Epithelial cell of esophagus (primary cell): ENCODE measurements at regions not wholly inside any gene's neighbourhood (a gene's known extent, or its start where the extent isn't known, plus 50 kb on each side); places are given as distances from the start of the nearest gene placed in this dataset.
"Not testable (repeated sequence)": the region's sequence is repeated elsewhere in the genome, so short reads cannot be mapped to it uniquely, and the experiment has no call there.

Experiments used
- DNase-seq: peaks from one replicate; pipeline ENCODE4 v3.0.0; 2010; ENCODE audit warnings: low read depth
- H3K4me3 ChIP-seq: 2 replicates; pipeline ENCODE4 v1.5.1; 2011; ENCODE audit warnings: mild to moderate bottlenecking, low read length, control low read depth
- CTCF ChIP-seq: IDR thresholded peaks from 2 replicates; pipeline ENCODE4 v1.5.1; 2011; ENCODE audit warnings: low read depth, mild to moderate bottlenecking, low read length, control low read depth, inconsistent platforms; ENCODE audit not compliant: insufficient read depth; ENCODE audit errors: missing control alignments

- no peak overlapping the region for H3K4me3 ChIP-seq
- no peak for DNase-seq
- TF ChIP-seq CTCF, result no peak
These were observed 178.8 kb downstream of the MC4R start for GRCh38 chr18:60193780-60194179.

GRCh38 chr18:60191926-60192325 lies 180.6 kb downstream of the MC4R start:
- TF ChIP-seq CTCF, result no peak
- no peak for DNase-seq
- no peak overlapping the region for H3K4me3 ChIP-seq

GRCh38 chr18:60189856-60190255 lies 182.7 kb downstream of the MC4R start:
- no peak for DNase-seq
- TF ChIP-seq CTCF, result no peak
- no peak overlapping the region for H3K4me3 ChIP-seq

GRCh38 chr18:60188958-60189357 lies 183.6 kb downstream of the MC4R start:
- TF ChIP-seq CTCF, result no peak
- no peak overlapping the region for H3K4me3 ChIP-seq
- no peak for DNase-seq

GRCh38 chr18:60182223-60182622 lies 190.4 kb downstream of the MC4R start:
- no peak for TF ChIP-seq CTCF
- no peak overlapping the region for H3K4me3 ChIP-seq
- no peak for DNase-seq

GRCh38 chr18:60180671-60181070 lies 191.9 kb downstream of the MC4R start:
- DNase-seq, result no peak

GRCh38 chr18:60178224-60178623 lies 194.4 kb downstream of the MC4R start:
- H3K4me3 ChIP-seq, DNase-seq: not testable (repeated sequence)

More at GRCh38 chr18:60180671-60181070, 191.9 kb downstream of the MC4R start:
- no peak overlapping the region for H3K4me3 ChIP-seq
- TF ChIP-seq CTCF, result no peak

GRCh38 chr18:60176259-60176658 lies 196.3 kb downstream of the MC4R start:
- H3K4me3 ChIP-seq, result no peak overlapping the region
- TF ChIP-seq CTCF, result no peak
- DNase-seq, result no peak
